Transverse colon (tissue), 4 donors: ENCODE measurements at regions not wholly inside any gene's neighbourhood (a gene's known extent, or its start where the extent isn't known, plus 50 kb on each side); places are given as distances from the start of the nearest gene placed in this dataset.

Source experiments
- DNase-seq: peaks from one replicate; pipeline ENCODE4 v3.0.0-alpha.2; 2019
- H3K27ac ChIP-seq, 4 donors: fragments of 200-600 bp; sonication (generic); 2 replicates each; pipeline ENCODE4 v1.5.1; 2016 to 2018; ENCODE audit warnings: inconsistent platforms in 4 of 4
- H3K27me3 ChIP-seq: fragments of 200-600 bp; sonication (generic); 2 replicates; pipeline ENCODE4 v1.5.1; 2017; ENCODE audit warnings: inconsistent platforms
- H3K36me3 ChIP-seq, 4 donors: fragments of 200-600 bp; sonication (generic); 2 replicates each; pipeline ENCODE4 v1.5.1; 2017 to 2019; ENCODE audit warnings: inconsistent platforms in 4 of 4
- H3K4me1 ChIP-seq, 4 donors: fragments of 200-600 bp; sonication (generic); 2 replicates each; pipeline ENCODE4 v1.5.1; 2017 to 2020; ENCODE audit warnings: inconsistent platforms in 4 of 4
- H3K4me3 ChIP-seq, 4 donors: fragments of 200-600 bp; sonication (generic); 1 replicate in 1 of 4; 2 replicates in 3 of 4; pipeline versions ENCODE4 v1.5.1 to v1.6.1; 2017 to 2019; ENCODE audit warnings: inconsistent platforms in 4 of 4
- H3K9me3 ChIP-seq, 2 donors: fragments of 200-600 bp; sonication (generic); 2 replicates each; pipeline ENCODE4 v1.5.1; 2017 to 2019; ENCODE audit warnings: inconsistent platforms in 2 of 2
- CTCF ChIP-seq, 5 experiments: fragments of 200-600 bp in 3 of 5; fragments of 450-650 bp in 2 of 5; sonication (generic) in 3 of 5; IDR thresholded peaks; 1 replicate in 2 of 5; 2 replicates in 3 of 5; pipeline ENCODE4 v1.5.1; 2016 to 2017; ENCODE audit warnings: antibody characterized with exemption in 5 of 5, inconsistent platforms in 3 of 5, mild to moderate bottlenecking in 2 of 5, moderate library complexity in 1 of 5
- EP300 ChIP-seq: sonication (generic); formaldehyde crosslinking; IDR thresholded peaks from one replicate; pipeline ENCODE4 v1.6.1; 2017; ENCODE audit warnings: antibody characterized with exemption, low read depth
- POLR2A ChIP-seq: fragments of 450-650 bp; IDR thresholded peaks from one replicate; pipeline ENCODE4 v1.6.1; 2016; ENCODE audit warnings: antibody characterized with exemption, mild to moderate bottlenecking, moderate library complexity
- POLR2AphosphoS5 ChIP-seq, 3 donors: sonication (generic); formaldehyde crosslinking; IDR thresholded peaks; one replicate each; pipeline ENCODE4 v1.6.1; 2016; ENCODE audit warnings: antibody characterized with exemption in 3 of 3
- WGBS, 2 donors: methylation state at CpG; one replicate each; pipeline ENCODE4 v1.1.5; 2018; ENCODE audit warnings: low coverage in 1 of 2; 5-methylcytosine and 5-hydroxymethylcytosine counted together
- in situ Hi-C, 4 donors: fragments of 200-750 bp; cut with MboI; loops; one replicate each; pipeline versions ENCODE4 v1.15.0 to v1.15.1; 2017; ENCODE audit warnings: low sequenced_read_pairs in 3 of 4, low pct_ligation_motif_present in 1 of 4, low pct_unique_long_range_greater_than_20kb in 1 of 4
- intact Hi-C: fragments of 100-400 bp; cut with DNase I; formaldehyde crosslinking; loops from one replicate; pipeline ENCODE4 v1.15.1; 2023; ENCODE audit warnings: low total_unique reads

DNA sequence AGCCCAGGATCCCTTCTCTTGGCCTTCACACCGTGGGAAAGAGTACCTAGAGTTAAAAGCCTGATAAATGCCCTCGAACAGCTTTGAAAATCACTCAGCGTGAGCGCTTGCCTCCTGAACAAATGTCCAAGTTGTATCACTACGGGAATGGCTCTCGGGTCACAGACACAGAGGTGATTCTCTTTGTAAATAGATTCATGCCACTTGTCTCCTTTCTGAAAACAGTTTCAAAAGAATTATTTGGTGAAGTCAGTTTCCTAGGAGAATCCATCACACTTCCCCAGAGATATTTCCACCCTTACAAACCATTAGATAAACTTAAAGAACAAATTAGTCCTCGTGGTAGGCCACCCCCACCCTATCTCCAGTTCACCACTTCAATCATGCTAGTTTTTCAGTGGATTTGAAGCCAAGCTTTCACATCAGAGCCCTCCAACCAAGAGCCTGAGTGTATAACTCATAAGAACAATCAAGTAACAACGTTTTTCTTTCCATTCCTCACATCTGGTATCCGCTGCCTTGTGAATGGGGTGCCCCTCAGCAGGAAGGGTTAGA is 132.9 kb downstream of the SLC30A10 start:
- in situ Hi-C loops (no loop called here), intact Hi-C loops (no loop called here)
- 21 to 64% methylated on average over 4 to 9 of the region's 9 CpGs for WGBS, 2 donors

GRCh38 chr1:219794085-219794743 is 134.1 kb downstream of the SLC30A10 start:
- no peaks in the 10 kb centered on the region for H3K27me3 ChIP-seq
- H3K4me1 ChIP-seq, result no peaks in the 10 kb centered on the region
- no peak for DNase-seq
- no peaks in the 10 kb centered on the region for H3K9me3 ChIP-seq
- intact Hi-C loops (no loop called here), in situ Hi-C loops (no loop called here)
- no peak overlapping the region for H3K27ac ChIP-seq
- TF ChIP-seq EP300, result no peak
- TF ChIP-seq POLR2AphosphoS5 (IDR thresholded peaks at IDR 0.05), result no peak
- no peak for TF ChIP-seq POLR2A
- no peak for TF ChIP-seq CTCF (IDR thresholded peaks at IDR 0.05)
- H3K4me3 ChIP-seq, result no peak overlapping the region
- WGBS, 2 donors, result 72 to 93% methylated on average over 6 to 8 of the region's 8 CpGs
- no peaks in the 10 kb centered on the region for H3K36me3 ChIP-seq

More for the DNA sequence above, 132.9 kb downstream of the SLC30A10 start:
- H3K4me3 ChIP-seq, result no peak overlapping the region
- no peak for TF ChIP-seq EP300
- TF ChIP-seq POLR2A, result no peak
- no peak for TF ChIP-seq CTCF (IDR thresholded peaks at IDR 0.05)
- TF ChIP-seq POLR2AphosphoS5 (IDR thresholded peaks at IDR 0.05), result no peak
- no peaks in the 10 kb centered on the region for H3K9me3 ChIP-seq
- DNase-seq, result no peak
- no peak overlapping the region for H3K27ac ChIP-seq
- H3K4me1 ChIP-seq, result no peaks in the 10 kb centered on the region
- no peaks in the 10 kb centered on the region for H3K36me3 ChIP-seq
- no peaks in the 10 kb centered on the region for H3K27me3 ChIP-seq

DNA sequence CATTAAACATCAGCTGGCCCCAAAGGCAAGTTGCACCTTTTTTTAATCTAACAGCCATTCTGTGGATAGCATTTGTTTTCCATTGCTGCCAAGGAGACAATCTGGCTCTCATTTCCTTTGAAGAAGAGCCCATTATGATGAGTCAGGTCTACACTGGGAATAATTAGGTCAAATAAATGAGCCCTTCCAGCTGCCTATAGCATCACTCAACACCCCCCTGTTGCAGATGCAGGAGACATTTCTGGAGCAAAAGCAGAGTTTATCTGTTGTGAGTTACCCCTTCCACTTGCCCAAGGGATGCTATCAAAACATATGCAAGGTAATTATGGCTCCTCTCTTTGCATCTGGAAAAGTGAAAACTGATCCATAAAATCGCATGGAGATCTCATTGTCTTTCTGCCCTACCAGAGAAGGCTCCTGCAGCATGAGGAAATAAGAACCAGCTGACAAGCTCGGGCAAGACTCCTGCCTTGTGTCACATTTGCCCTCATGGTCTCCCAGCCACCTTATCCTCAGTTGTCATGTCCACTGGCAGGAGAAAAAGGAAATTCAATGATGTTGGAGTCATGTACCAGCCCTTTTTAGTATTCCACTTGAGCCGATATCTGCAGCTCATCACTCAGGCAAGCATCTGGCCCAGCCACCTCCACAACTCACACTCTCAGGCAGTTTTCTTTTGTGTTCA is 135.9 kb downstream of the SLC30A10 start:
- no peaks in the 10 kb centered on the region for H3K27me3 ChIP-seq
- no peaks in the 10 kb centered on the region for H3K4me1 ChIP-seq
- no peak for DNase-seq
- 68 to 100% methylated on average over 1 to 3 of the region's 3 CpGs for WGBS, 2 donors
- H3K36me3 ChIP-seq, result no peaks in the 10 kb centered on the region
- intact Hi-C loops, result no loop called here
- H3K9me3 ChIP-seq, result no peaks in the 10 kb centered on the region
- no peak overlapping the region for H3K27ac ChIP-seq
- TF ChIP-seq CTCF (IDR thresholded peaks at IDR 0.05), result no peak
- no peak for TF ChIP-seq POLR2A
- TF ChIP-seq EP300, result no peak
- no peak for TF ChIP-seq POLR2AphosphoS5 (IDR thresholded peaks at IDR 0.05)
- in situ Hi-C loops, result no loop called here
- no peak overlapping the region for H3K4me3 ChIP-seq

GRCh38 chr1:219791766-219792165 is 136.6 kb downstream of the SLC30A10 start:
- Histone ChIP-seq H3K4me3 (no peak overlapping the region), H3K36me3 (no peaks in the 10 kb centered on the region), H3K9me3 (no peaks in the 10 kb centered on the region), H3K27me3 (no peaks in the 10 kb centered on the region), H3K27ac (no peak overlapping the region), H3K4me1 (no peaks in the 10 kb centered on the region)
- 50 to 76% methylated on average over 2 of the region's 2 CpGs for WGBS, 2 donors
- in situ Hi-C loops, result no loop called here
- no peak for TF ChIP-seq POLR2AphosphoS5 (IDR thresholded peaks at IDR 0.05)
- no peak for TF ChIP-seq CTCF (IDR thresholded peaks at IDR 0.05)
- TF ChIP-seq POLR2A, result no peak
- no peak for TF ChIP-seq EP300
- intact Hi-C loops, result no loop called here
- DNase-seq, result no peak
